ENCODE measurements at regions not wholly inside any gene's neighbourhood (a gene's known extent, or its start where the extent isn't known, plus 50 kb on each side); places are given as distances from the start of the nearest gene placed in this dataset.

GRCh38 chr4:178781779-178782178, 1339.5 kb upstream of the AGA start:
- H3K4me1 ChIP-seq, result no peaks in the 10 kb centered on the region
- no peak for TF ChIP-seq CTCF (IDR thresholded peaks at IDR 0.05)
- ATAC-seq (no peak), DNase-seq (no peak)
- no peak overlapping the region for H3K27ac ChIP-seq
- H3K4me3 ChIP-seq, result no peak overlapping the region
- intact Hi-C loops (cut with DNase I), result no loop called here
- no peaks in the 10 kb centered on the region for H3K27me3 ChIP-seq
- H3K36me3 ChIP-seq, result no peaks in the 10 kb centered on the region
- H3K9me3 ChIP-seq, result no peaks in the 10 kb centered on the region

- H3K4me3 ChIP-seq, result no peak overlapping the region
- H3K36me3 ChIP-seq, result no peaks in the 10 kb centered on the region
- no peaks in the 10 kb centered on the region for H3K4me1 ChIP-seq
- H3K27ac ChIP-seq, result no peak overlapping the region
- H3K9me3 ChIP-seq, result no peaks in the 10 kb centered on the region
- H3K27me3 ChIP-seq, result no peaks in the 10 kb centered on the region
- intact Hi-C loops (cut with DNase I), result no loop called here
- DNase-seq, result no peak
- TF ChIP-seq CTCF (IDR thresholded peaks at IDR 0.05), result no peak
- no peak for ATAC-seq
These were observed 1342.3 kb upstream of the AGA start for GRCh38 chr4:178784491-178784890.

- H3K4me1 ChIP-seq, result no peaks in the 10 kb centered on the region
- no peaks in the 10 kb centered on the region for H3K9me3 ChIP-seq
- no peak for TF ChIP-seq CTCF (IDR thresholded peaks at IDR 0.05)
- no peak for ATAC-seq
- intact Hi-C loops (cut with DNase I), result no loop called here
- no peaks in the 10 kb centered on the region for H3K36me3 ChIP-seq
- no peak overlapping the region for H3K27ac ChIP-seq
- no peak for DNase-seq
- H3K4me3 ChIP-seq, result no peak overlapping the region
- H3K27me3 ChIP-seq, result no peaks in the 10 kb centered on the region
These were observed 1347.0 kb upstream of the AGA start for GRCh38 chr4:178789279-178789678.

- Histone ChIP-seq H3K36me3 (no peaks in the 10 kb centered on the region), H3K4me3 (no peak overlapping the region), H3K27me3 (no peaks in the 10 kb centered on the region), H3K4me1 (no peaks in the 10 kb centered on the region), H3K9me3 (no peaks in the 10 kb centered on the region), H3K27ac (no peak overlapping the region)
- no peak for TF ChIP-seq CTCF (IDR thresholded peaks at IDR 0.05)
- intact Hi-C loops (cut with DNase I), result no loop called here
- ATAC-seq, result no peak
- DNase-seq, result no peak
These were observed 1357.0 kb upstream of the AGA start for GRCh38 chr4:178799204-178799603.

- Histone ChIP-seq H3K9me3 (no peaks in the 10 kb centered on the region), H3K27me3 (no peaks in the 10 kb centered on the region), H3K4me3 (no peak overlapping the region), H3K36me3 (no peaks in the 10 kb centered on the region), H3K27ac (no peak overlapping the region), H3K4me1 (no peaks in the 10 kb centered on the region)
- no peak for DNase-seq
- intact Hi-C loops (cut with DNase I), result no loop called here
- no peak for TF ChIP-seq CTCF (IDR thresholded peaks at IDR 0.05)
- no peak for ATAC-seq
These were observed 1365.9 kb upstream of the AGA start for GRCh38 chr4:178808106-178808505.

- TF ChIP-seq CTCF (IDR thresholded peaks at IDR 0.05), result no peak
- no peaks in the 10 kb centered on the region for H3K9me3 ChIP-seq
- no peaks in the 10 kb centered on the region for H3K36me3 ChIP-seq
- H3K4me3 ChIP-seq, result no peak overlapping the region
- DNase-seq, result no peak
- no peaks in the 10 kb centered on the region for H3K27me3 ChIP-seq
- no peaks in the 10 kb centered on the region for H3K4me1 ChIP-seq
- no peak for ATAC-seq
- H3K27ac ChIP-seq, result no peak overlapping the region
- intact Hi-C loops (cut with DNase I), result no loop called here
These were observed 1367.7 kb upstream of the AGA start for GRCh38 chr4:178809921-178810320.
